NCI-H82 (cell line): ENCODE measurements at regions not wholly inside any gene's neighbourhood (a gene's known extent, or its start where the extent isn't known, plus 50 kb on each side); places are given as distances from the start of the nearest gene placed in this dataset.

Experiments used
- DNase-seq: peaks from one replicate; lab custom pipeline; 2025; lab: John Stamatoyannopoulos, UW

- DNase-seq = no peak
These were observed 399.4 kb upstream of the HNRNPA3 start for GRCh38 chr2:176813156-176813555.

DNA sequence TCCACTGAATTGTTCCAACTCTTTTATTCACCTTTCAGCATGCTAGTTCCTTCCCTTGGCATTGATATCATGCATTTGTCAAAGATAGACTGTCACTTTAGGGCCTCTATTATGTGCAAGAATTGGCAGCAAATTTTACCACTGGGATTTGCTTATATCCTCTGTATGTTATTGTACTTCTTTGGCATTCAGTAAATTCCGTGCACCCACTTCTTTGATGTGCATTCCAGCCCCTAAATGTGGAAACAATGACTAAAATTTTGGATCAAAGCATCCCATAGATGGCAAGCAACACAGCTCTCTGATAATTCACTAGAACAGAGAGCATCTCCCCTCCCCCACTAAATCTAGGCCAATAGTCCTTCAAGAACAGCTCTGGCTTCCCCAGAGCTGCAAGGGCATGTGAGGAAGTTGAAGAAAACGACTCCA is 399.0 kb upstream of the HNRNPA3 start:
- DNase-seq = peak; percentile 14

GRCh38 chr2:176814274-176814673 is 398.3 kb upstream of the HNRNPA3 start:
- DNase-seq = no peak

DNA sequence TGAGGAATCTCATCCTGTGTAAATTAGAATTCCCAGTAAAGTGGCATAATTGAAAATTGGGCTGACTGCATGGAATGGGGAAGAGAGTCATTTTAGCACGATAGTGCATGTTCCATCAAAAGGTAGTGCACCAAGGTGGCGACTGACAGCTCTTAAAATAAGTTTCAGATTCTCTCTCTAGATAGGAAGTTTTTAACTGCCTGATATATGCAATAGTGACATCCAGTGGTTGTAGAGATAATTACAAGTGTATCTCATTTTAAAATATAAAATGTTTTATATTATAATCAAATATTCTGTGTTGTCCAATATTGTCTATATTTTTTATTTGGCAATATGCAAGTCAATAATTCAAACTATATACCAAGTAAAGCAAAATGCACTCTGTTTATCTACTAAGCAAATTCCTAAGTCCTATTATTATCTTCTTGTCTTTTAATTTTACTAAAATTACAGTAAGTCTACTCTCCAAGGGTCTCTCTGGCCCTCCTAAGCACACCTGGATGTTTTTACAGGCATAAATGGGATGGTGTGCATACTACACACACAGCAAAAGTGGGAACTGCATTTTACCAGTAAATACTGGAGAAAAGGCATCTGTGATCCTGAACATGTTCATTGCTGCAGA is 397.7 kb upstream of the HNRNPA3 start:
- DNase-seq = peak; percentile 69

DNA sequence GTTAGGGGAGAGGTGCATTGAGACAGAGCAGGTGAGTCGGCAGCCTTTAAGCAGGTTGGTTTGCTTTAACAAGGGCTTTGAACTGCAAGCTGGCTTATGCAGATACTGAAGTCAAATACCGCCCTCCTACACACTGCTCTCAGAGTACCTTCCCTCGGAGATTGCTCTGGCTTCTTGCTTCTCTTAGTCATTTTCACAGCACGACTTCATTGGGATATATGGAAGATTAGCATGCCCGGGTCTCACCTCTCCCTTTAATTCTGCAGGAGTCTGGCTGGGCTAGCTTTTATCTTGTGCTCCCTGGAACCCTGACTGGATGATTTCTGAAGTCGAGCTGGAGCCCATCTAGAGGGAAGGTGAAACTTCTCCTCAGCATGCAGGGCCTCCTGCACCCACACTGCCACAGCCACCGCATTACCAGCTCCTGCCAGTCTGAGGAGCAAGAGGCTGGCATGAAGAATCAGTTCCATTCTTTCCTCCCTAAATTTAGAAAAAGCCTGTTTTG is 395.5 kb upstream of the HNRNPA3 start:
- DNase-seq = peak; percentile 33

GRCh38 chr2:176818076-176818475 is 394.5 kb upstream of the HNRNPA3 start:
- DNase-seq = no peak

DNA sequence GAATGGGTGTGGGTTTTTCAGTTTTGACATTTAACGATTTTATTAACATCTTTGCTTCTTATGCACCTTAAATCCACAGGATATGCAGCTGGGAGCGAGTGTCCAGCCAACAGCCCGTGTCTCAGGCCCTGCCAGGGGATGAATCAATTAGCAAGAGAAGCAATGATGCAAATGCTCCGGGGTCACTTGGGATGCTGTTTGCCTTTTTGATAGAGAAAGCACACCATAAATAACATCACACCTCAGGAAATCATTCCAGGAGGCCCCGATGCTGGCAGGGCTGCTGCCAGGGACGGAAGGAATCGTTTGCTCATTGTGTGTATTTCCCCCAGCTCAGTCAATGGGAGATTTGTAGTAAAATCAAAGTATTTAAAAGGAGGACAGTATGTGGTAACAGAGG is 394.0 kb upstream of the HNRNPA3 start:
- no peak for DNase-seq

DNA sequence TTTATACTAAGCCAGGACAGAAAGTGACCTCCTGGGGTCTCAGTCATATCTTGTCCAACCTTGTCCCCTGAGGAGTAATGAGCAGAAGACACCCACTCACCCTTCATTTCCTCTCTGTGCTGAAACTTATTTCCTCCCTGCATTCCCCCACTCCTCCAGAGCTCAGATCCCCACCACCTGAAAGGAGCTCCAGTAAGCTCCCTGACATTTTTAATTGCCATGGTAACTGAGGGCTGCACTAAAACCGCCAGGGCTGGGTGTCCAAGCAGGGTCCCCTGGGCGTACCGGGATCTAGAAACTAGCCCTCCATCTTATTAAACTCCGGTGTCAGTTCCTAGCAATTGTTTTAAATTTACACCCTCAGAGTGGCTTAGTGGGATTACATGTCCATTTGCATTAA is 393.3 kb upstream of the HNRNPA3 start:
- peak; percentile 27 for DNase-seq

DNA sequence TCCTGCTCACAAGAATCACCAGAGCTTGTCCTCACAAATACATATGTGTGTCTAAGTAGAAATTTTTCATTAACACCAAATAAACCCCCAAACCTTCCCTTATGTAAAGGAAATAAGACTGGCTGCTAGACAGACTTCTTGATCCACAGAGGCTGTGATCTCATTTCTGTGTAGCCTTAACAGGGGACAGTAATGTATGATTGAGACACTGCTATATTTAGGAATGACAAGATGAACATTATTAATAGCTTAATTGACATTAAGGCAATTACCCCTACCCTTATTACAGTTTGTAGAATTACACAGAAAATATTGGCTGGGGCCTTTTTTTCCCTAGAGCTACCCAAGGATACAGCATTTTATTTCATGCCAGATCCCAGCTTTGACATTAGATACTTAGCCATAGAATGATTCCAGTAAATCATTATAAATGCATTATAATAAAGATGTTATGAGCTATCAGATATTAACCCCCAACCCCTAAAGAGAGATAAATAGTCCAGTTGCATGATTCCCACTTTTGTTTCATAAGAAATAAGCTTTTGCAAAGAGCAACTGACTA is 392.1 kb upstream of the HNRNPA3 start:
- DNase-seq = no peak

DNA sequence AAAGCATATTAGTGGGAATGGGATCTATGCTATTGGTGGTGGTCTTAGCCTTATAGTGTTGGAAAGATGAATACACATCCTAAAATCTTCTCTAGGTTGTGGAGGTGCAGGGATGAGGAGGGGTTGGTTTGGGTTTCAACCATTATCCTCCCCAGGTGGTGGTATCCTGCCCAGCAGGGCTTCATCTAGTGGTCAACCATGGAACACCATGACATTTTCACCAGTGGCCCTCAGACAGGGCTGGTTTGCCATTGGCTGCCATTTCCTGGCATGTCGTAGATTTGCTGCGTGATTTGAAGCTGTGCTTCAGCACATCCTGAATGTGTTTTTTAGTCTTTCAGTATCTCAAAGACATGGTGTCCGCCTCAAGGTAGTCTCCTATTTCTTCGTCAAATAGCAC is 391.2 kb upstream of the HNRNPA3 start:
- DNase-seq = peak; percentile 15

DNA sequence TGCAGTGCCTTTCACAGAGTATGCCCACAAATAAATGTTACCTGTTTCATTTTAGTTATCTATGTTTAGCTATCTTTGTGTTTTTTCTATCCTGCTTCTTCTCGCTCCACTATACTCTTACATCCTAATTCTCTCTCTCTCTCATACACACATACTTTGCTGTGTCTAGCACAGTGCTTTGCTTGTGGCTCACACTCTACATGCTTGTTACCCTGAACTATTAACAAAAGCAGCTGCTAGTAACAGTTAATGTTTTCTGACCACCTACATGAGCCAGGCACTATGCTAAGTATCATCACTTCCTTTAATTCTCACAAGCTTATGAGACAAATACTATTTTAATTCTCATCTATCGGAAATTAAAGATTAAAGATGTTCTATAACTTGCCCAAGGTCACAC is 390.5 kb upstream of the HNRNPA3 start:
- DNase-seq = no peak

DNA sequence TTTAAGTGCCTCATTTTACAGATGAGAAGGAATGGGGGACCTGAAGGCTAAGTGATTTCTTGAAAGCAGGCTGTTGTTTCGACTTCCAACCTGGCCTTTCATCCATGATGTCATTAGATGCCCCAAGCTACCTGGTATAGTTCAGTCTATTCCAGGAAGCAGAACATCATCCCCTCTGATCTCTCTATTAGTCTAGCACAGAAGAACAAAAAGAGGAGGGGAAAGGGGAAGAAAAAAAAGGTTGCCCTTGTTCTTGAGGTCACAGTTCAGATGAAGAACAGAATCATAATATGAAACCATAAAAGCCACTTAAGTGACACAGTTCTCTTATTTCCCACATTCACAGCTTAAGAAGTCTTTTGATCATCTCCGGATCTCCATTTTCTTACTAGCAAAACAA is 386.2 kb upstream of the HNRNPA3 start:
- no peak for DNase-seq

GRCh38 chr2:176826984-176827668 is 385.5 kb upstream of the HNRNPA3 start:
- no peak for DNase-seq

GRCh38 chr2:176830362-176830761 is 382.2 kb upstream of the HNRNPA3 start:
- peak; percentile 79 for DNase-seq

- DNase-seq = no peak
These were observed 380.5 kb upstream of the HNRNPA3 start for GRCh38 chr2:176832086-176832485.

DNA sequence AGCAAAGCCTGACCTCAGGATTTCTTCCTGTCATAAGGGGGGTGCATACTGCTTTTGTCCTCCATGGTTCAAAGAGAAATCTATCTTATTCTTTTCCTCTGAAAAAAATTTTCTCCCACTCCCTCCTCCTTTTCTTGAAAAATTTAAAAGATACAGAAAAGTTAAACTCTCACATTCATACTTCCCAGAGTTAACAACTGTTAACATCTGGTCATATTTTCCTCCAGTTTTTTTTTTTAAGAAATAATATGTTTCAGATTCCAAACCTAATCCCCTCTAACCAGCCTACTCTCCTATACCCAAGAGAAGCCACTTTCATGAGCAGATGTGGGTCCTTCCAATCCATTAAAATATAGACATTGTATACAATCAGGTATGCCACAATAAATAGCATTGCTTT is 378.9 kb upstream of the HNRNPA3 start:
- no peak for DNase-seq

GRCh38 chr2:176834226-176834625 is 378.4 kb upstream of the HNRNPA3 start:
- DNase-seq = no peak

- DNase-seq = no peak
These were observed 369.4 kb upstream of the HNRNPA3 start for GRCh38 chr2:176843208-176843607.

DNA sequence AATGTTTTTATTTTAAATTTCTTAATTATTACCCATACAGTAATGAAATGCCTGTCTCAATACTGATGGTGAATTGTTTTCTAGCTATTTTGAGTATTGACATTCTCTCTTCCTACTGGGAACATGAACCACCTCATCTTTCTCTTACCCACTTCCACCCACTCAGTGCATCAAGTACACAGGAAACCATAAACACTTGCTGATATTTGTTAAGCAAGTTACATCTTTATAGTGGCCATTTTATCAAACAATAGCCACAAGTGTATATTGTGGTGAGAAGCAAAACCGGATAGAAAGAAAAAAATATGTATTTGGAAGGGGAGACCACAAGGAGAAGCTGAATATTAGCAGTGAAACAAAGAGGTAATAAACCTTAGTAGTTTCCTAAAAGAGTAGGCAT is 368.1 kb upstream of the HNRNPA3 start:
- DNase-seq = no peak

DNA sequence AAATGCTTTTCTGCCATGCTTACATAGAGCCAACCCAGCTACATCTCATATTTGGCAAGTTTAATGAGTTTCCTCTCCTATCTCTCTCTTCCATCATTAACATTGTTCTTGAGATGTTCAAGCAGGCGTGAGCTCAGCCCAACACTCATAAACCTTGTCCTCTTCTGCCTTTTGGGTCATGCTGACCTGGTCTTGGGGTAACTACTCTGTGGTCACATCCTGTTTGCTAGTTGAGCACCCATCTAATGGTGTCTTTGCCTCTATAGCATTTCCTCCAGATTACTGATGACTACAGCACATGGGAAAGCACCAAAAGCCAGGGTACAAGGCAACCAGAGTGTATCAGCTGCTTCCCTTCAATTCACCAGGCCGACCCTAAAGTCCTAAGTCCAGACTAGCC is 366.9 kb upstream of the HNRNPA3 start:
- no peak for DNase-seq

DNA sequence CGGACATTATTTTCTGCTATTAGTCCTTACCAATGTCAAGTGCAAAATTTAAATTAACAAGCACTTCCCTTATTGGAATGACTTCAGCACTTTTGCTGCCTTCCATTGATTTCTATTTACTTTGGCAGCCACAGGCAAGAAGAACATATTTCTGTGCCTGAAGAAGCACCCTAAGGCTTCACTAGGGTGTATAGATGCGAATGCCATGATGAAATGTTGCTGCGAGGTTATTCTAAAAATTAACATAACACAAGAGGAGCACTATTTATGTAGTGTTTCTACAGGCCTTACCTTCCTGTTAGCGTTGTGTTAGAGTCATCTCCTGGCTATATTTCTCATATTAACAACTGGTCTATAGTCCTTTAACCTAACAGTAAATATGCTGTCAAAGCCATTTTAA is 365.0 kb upstream of the HNRNPA3 start:
- DNase-seq = no peak

GRCh38 chr2:176848844-176849243 is 363.8 kb upstream of the HNRNPA3 start:
- DNase-seq = no peak

- no peak for DNase-seq
These were observed 361.2 kb upstream of the HNRNPA3 start for GRCh38 chr2:176851200-176851888.
